Neutrophil (primary cell): ENCODE measurements at regions not wholly inside any gene's neighbourhood (a gene's known extent, or its start where the extent isn't known, plus 50 kb on each side); places are given as distances from the start of the nearest gene placed in this dataset.
A peak's percentile ranks its signal among the peaks of the same experiment; 100 is the strongest.
"Not testable (repeated sequence)": the region's sequence is repeated elsewhere in the genome, so short reads cannot be mapped to it uniquely, and the experiment has no call there.

ENCODE experiments used
- H3K27ac ChIP-seq: fragments of 200-600 bp; sonication (generic); 2 replicates; pipeline ENCODE4 v1.5.1; 2016; ENCODE audit warnings: mild to moderate bottlenecking, moderate library complexity
- H3K27me3 ChIP-seq: fragments of 200-600 bp; sonication (generic); 2 replicates; pipeline ENCODE4 v1.6.0; 2016; ENCODE audit warnings: mild to moderate bottlenecking
- H3K36me3 ChIP-seq: fragments of 200-600 bp; sonication (generic); 2 replicates; pipeline ENCODE4 v1.5.1; 2017
- H3K4me1 ChIP-seq, 2 experiments: fragments of 200-600 bp in 1 of 2; sonication (generic) in 1 of 2; 1 replicate in 1 of 2; 2 replicates in 1 of 2; pipeline versions ENCODE4 v1.5.1 to v1.6.1; 2013 to 2016; ENCODE audit warnings: low read depth in 1 of 2, low read length in 1 of 2, mild to moderate bottlenecking in 1 of 2, moderate library complexity in 1 of 2; ENCODE audit not compliant: control insufficient read depth in 1 of 2, insufficient read depth in 1 of 2
- H3K4me3 ChIP-seq, 2 experiments: fragments of 200-600 bp in 1 of 2; sonication (generic) in 1 of 2; 1 replicate in 1 of 2; 2 replicates in 1 of 2; pipeline ENCODE4 v1.5.1; 2013 to 2016; ENCODE audit warnings: low read depth in 1 of 2, low read length in 1 of 2, mild to moderate bottlenecking in 1 of 2, moderate library complexity in 1 of 2
- H3K9me3 ChIP-seq: fragments of 200-600 bp; sonication (generic); 2 replicates; pipeline ENCODE4 v1.5.1; 2016

DNA sequence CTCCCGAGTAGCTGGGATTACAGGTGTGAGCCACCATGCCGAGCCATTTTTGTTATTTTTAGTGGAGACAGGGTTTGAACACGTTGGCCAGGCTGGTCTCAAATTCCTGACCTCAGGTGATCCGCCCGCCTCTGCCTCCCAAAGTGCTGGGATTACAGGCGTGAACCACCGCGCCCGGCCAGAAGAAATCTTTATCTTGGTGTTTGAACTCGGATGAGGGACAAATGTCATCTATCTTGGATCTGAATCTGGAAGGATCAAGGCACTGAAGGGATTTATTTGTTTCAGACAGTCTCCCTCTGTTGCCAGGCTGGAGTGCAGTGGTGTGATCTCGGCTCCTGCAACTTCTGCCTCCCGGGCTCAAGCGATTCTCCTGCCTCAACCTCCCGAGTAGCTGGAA, 133.5 kb upstream of the ALDH3B2 start:
- not testable (repeated sequence) for H3K4me3 ChIP-seq, H3K4me1 ChIP-seq, H3K27ac ChIP-seq, H3K36me3 ChIP-seq, H3K9me3 ChIP-seq
- peaks cover 53% of the 10 kb centered on the region for H3K27me3 ChIP-seq

DNA sequence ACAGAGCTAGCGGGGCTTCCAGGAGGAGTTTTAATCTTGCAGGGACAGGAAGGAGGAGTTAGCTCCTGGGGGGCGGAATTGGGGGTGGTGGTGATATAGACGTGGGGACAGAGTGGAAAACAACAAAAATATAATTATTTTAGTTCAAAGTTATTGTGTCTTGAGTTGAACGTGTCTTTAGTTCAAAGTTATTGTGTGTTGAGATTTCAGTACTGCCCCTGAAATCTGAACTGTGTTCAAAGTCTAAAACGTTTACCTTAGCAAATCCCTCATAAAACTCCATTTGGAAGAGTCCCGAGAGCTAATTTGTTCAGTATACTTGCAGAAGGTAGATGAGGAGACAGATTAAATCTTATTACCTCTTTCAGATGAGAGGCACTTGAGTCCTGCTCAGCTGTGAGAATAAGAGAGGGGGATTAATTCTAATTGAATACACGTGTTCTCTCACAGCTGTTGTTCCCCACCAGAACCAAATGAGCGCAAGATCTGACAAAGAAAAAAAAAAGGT, 132.4 kb upstream of the ALDH3B2 start:
- not testable (repeated sequence) for H3K27ac ChIP-seq

GRCh38 chr11:67806183-67806582, 131.8 kb upstream of the ALDH3B2 start:
- H3K36me3 ChIP-seq, H3K9me3 ChIP-seq, H3K4me1 ChIP-seq: not testable (repeated sequence)
- Histone ChIP-seq H3K27me3 (peaks cover 36% of the 10 kb centered on the region), H3K4me3 (peak overlapping the region; percentile 57 to 68), H3K27ac (peak overlapping the region; percentile 7)

More for the DNA sequence above, 132.4 kb upstream of the ALDH3B2 start:
- not testable (repeated sequence) for H3K4me3 ChIP-seq, H3K4me1 ChIP-seq, H3K36me3 ChIP-seq, H3K9me3 ChIP-seq
- H3K27me3 ChIP-seq: peaks cover 42% of the 10 kb centered on the region

DNA sequence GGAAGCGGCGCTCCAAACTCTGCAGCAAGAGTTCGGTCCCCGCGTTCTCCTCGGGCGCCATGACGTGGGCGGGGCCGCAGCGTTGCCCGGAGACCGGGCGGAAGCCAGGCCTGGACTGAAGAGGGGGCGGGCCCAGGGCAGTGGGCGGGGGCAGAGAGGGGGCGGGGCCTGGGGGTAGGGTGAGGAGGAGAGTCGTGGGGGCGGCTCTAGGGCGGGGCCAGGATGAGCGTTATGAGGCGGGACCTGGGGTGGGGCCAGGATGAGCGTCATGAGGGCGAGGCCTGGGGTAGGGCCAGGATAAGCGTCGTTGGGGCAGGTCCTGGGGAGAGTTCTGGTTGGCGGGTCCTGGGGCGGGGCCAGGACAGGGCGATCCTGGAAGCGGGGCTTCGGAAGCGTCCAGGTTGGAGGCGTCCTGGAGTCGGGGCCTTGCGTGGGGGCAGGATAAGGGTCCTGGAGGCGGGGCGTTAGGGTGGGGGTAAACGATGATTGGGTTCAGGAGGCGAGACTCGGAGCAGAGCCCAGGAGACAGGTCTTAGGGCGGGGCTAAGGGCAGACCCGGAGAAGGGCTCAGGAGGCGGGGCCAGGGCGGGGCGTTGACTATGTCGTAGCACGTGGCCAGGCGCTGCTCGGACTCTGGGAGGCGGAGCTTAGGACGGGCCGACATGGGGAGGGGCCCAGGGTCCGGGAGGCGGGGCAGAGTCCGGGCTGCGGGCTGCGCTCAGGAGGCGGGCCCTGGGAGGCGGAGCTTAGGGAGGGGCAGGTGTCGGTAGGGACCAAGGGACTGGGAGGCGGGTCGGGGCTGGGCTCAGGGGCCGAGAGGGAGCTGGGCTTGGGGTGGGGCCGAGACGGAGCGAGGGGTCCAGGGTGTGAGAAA, 131.1 kb upstream of the ALDH3B2 start:
- H3K4me3 ChIP-seq: peak overlapping the region; percentile 57 to 68
- not testable (repeated sequence) for H3K36me3 ChIP-seq, H3K4me1 ChIP-seq, H3K9me3 ChIP-seq
- H3K27ac ChIP-seq: peak overlapping the region; percentile 82
- peaks cover 30% of the 10 kb centered on the region for H3K27me3 ChIP-seq

- not testable (repeated sequence) for H3K9me3 ChIP-seq, H3K36me3 ChIP-seq, H3K4me1 ChIP-seq
- Histone ChIP-seq H3K27ac (peak overlapping the region; percentile 82), H3K27me3 (peaks cover 26% of the 10 kb centered on the region), H3K4me3 (peak overlapping the region; percentile 57 to 68)
Measured at GRCh38 chr11:67804435-67805252, 130.2 kb upstream of the ALDH3B2 start.

DNA sequence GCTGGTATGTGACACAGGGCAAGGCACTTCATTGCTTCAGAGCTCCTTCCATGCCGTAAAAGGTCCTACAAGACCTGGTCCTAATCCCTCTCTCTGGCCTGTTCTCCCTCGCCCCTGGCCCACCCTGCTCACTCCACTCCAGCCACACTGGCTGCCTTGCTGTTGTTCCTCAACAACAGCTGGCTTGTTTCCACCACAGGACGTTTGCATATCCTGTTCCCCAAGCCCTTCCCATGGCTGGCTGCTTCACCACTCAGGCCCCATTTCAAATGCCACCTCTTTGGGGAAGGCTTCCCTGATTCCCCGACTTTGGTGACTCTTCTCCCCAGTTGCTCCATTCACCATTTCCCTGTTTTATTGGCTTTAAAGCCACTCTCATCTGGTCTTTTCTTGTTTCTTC, 129.1 kb upstream of the ALDH3B2 start:
- not testable (repeated sequence) for H3K9me3 ChIP-seq, H3K4me1 ChIP-seq, H3K4me3 ChIP-seq, H3K27ac ChIP-seq, H3K36me3 ChIP-seq
- peaks cover 26% of the 10 kb centered on the region for H3K27me3 ChIP-seq

- peaks cover 21% of the 10 kb centered on the region for H3K27me3 ChIP-seq
- not testable (repeated sequence) for H3K4me3 ChIP-seq, H3K4me1 ChIP-seq, H3K27ac ChIP-seq, H3K9me3 ChIP-seq, H3K36me3 ChIP-seq
Measured at GRCh38 chr11:67803055-67803454, 128.6 kb upstream of the ALDH3B2 start.

DNA sequence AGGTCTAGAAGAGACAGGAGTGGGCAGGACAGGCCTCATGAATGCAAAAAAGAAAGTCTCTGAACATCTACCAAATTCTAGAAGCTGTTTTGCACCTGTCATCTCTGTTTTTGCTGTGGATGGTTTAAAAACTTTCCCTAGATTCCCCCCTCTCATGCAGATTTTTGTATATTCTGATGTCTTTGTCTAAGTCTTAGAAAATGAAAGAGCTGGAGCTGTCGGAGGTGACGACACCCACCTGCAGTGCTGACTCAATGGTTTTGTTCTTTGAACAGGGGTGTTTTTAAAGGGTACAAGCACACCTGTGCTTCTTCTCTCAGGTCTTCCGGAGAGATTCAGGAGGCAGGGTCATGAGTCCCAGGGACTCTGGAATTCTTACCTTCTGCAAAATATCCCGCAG, 128.2 kb upstream of the ALDH3B2 start:
- not testable (repeated sequence) for H3K36me3 ChIP-seq, H3K27ac ChIP-seq, H3K9me3 ChIP-seq, H3K4me3 ChIP-seq, H3K4me1 ChIP-seq
- H3K27me3 ChIP-seq: peaks cover 17% of the 10 kb centered on the region

DNA sequence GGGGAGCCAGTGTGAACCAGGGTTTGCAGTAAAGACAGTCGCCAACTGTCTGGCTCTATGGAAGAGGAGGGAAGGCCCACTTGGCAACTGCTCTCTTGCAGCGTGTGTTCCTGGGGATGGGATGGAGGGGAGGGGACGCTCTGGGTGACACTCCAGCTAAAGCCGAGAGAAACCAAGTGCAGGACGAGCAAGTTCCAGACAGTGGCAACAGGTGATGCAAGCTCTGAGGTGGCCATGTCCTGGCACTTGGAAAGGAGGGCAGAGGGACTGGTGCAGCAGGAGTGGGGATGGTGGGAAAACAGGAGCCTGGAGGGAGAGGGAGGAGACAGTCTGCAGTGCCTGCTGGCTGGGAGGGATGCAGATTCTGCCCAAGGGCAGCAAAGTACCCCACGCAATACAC, 127.0 kb upstream of the ALDH3B2 start:
- H3K27me3 ChIP-seq, H3K4me3 ChIP-seq, H3K4me1 ChIP-seq, H3K27ac ChIP-seq, H3K9me3 ChIP-seq, H3K36me3 ChIP-seq: not testable (repeated sequence)

DNA sequence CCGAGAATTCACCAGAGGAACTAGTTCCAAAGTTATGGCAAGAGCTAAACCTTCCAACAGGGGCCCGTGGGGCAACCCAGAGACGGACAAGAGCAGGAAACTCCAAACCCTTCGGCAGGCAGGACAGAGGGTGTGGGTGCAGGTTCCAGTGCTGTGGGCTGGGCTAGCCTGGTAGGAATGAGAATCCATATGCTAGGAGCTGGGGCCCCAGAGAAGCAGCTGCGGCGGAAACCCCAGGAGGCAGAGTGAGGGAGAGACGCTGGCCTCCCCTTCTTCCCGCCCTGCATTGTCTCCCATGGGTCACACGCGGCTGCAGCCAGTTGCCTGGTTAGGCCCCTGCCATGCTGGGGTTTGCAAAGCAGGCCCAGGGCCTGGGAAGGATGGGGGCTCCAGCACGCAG, 126.2 kb upstream of the ALDH3B2 start:
- H3K27ac ChIP-seq, H3K9me3 ChIP-seq, H3K4me1 ChIP-seq, H3K36me3 ChIP-seq, H3K4me3 ChIP-seq, H3K27me3 ChIP-seq: not testable (repeated sequence)

DNA sequence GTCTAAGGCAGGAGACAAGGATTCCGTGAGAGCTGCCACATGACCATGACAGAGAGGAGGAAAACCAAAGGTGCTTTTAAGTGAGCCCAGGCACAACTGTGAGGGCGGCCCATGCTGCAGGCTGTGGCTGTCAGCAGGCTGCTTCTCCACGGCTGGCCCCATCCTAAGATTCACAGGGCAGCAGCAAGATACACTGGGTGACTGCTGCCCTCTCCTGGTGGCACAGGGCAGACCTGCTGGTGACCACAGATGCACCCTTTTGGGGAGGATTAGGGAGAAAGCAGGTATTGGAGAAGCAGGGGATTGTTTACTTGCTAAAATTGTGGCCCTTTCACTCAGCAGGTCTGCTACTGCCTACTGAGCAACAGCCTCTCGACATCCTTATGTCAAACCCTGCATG, 125.4 kb upstream of the ALDH3B2 start:
- not testable (repeated sequence) for H3K27me3 ChIP-seq, H3K27ac ChIP-seq, H3K4me3 ChIP-seq, H3K4me1 ChIP-seq, H3K9me3 ChIP-seq, H3K36me3 ChIP-seq

DNA sequence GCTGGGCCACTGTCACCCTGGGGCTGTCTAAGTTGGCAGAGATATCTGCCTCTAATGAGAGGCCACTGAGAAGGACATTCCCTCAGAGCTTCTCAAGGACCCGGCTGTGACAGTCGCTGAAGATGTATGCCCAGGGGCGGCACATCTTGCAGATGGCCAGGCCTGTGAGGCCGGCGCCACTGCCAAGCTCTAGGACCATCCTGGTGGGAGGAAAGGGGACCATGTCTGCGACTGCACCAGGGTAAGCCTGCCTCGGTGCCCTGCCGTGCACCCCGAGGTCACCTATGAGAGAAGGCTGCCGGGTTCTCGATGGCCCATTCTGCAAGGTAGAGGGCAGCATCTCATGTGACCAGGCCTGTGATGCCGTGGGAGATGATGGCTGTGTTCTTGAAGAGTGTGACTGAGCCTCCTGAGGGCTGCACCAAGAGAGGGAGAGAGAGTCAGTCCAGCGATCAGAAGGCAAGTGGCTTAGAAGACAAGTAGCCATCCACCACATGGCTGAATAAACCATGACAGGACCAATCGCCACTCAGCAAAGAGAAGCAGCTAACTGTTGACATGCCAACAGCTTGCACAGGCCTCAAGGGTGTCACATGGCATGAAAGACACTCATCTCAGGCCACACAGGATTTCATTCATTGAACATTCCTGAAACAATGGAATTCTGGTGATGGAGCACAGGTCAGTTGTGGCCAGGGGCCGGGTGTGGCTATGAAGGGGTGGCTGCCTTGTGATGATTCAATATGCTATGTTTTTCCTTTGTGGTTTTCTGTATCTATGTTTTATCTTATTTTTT, 123.5 kb upstream of the ALDH3B2 start:
- not testable (repeated sequence) for H3K4me3 ChIP-seq, H3K27me3 ChIP-seq, H3K4me1 ChIP-seq, H3K9me3 ChIP-seq, H3K27ac ChIP-seq, H3K36me3 ChIP-seq
